ENCODE measurements at regions not wholly inside any gene's neighbourhood (a gene's known extent, or its start where the extent isn't known, plus 50 kb on each side); places are given as distances from the start of the nearest gene placed in this dataset.

- no peaks in the 10 kb centered on the region for H3K27me3 ChIP-seq (ENCODE audit: control insufficient read depth, insufficient read depth, low read length)
- ChIA-PET CTCF (interaction anchor here (0.6 kb wide), 1 partner anchor 63 kb away, joined by 3 read pairs; no protein-coding TSS in a partner anchor), POLR2A (no interaction called here)
- DNase-seq (ENCODE audit: low read depth, low spot score): no peak
- no peak for TF ChIP-seq CTCF (IDR thresholded peaks at IDR 0.05; ENCODE audit: low read depth, low read length)
- peaks cover 6% of the 10 kb centered on the region for H3K9me3 ChIP-seq (ENCODE audit: control insufficient read depth, insufficient read depth, low read length)
- no peak overlapping the region for H3K27ac ChIP-seq (ENCODE audit: low read depth, low read length)
- H3K4me3 ChIP-seq (ENCODE audit: low read depth, low read length): no peak overlapping the region
These were observed 352.3 kb upstream of the CDH7 start for GRCh38 chr18:65398347-65399075.

- Histone ChIP-seq H3K27ac (ENCODE audit: low read depth, low read length) (no peak overlapping the region), H3K27me3 (ENCODE audit: control insufficient read depth, insufficient read depth, low read length) (no peaks in the 10 kb centered on the region), H3K4me3 (ENCODE audit: low read depth, low read length) (no peak overlapping the region), H3K9me3 (ENCODE audit: control insufficient read depth, insufficient read depth, low read length) (peaks cover 11% of the 10 kb centered on the region; the same call in 1 of the 2 replicates)
- ChIA-PET POLR2A (no interaction called here), CTCF (no interaction called here)
- no peak for DNase-seq (ENCODE audit: low read depth, low spot score)
- TF ChIP-seq CTCF (IDR thresholded peaks at IDR 0.05; ENCODE audit: low read depth, low read length): no peak
These were observed 369.8 kb upstream of the CDH7 start for GRCh38 chr18:65380986-65381385.

- ChIA-PET POLR2A (no interaction called here), CTCF (no interaction called here)
- Histone ChIP-seq H3K4me3 (ENCODE audit: low read depth, low read length) (no peak overlapping the region), H3K9me3 (ENCODE audit: control insufficient read depth, insufficient read depth, low read length) (peaks cover 11% of the 10 kb centered on the region; the same call in 1 of the 2 replicates), H3K27ac (ENCODE audit: low read depth, low read length) (no peak overlapping the region), H3K27me3 (ENCODE audit: control insufficient read depth, insufficient read depth, low read length) (no peaks in the 10 kb centered on the region)
- DNase-seq (ENCODE audit: low read depth, low spot score): no peak
- no peak for TF ChIP-seq CTCF (IDR thresholded peaks at IDR 0.05; ENCODE audit: low read depth, low read length)
These were observed 370.2 kb upstream of the CDH7 start for GRCh38 chr18:65380571-65380970.

- no peak for DNase-seq (ENCODE audit: low read depth, low spot score)
- ChIA-PET CTCF (no interaction called here), POLR2A (no interaction called here)
- Histone ChIP-seq H3K27ac (ENCODE audit: low read depth, low read length) (no peak overlapping the region), H3K4me3 (ENCODE audit: low read depth, low read length) (no peak overlapping the region), H3K27me3 (ENCODE audit: control insufficient read depth, insufficient read depth, low read length) (no peaks in the 10 kb centered on the region), H3K9me3 (ENCODE audit: control insufficient read depth, insufficient read depth, low read length) (no peaks in the 10 kb centered on the region)
- TF ChIP-seq CTCF (IDR thresholded peaks at IDR 0.05; ENCODE audit: low read depth, low read length): no peak
These were observed 377.9 kb upstream of the CDH7 start for GRCh38 chr18:65372904-65373303.

DNA sequence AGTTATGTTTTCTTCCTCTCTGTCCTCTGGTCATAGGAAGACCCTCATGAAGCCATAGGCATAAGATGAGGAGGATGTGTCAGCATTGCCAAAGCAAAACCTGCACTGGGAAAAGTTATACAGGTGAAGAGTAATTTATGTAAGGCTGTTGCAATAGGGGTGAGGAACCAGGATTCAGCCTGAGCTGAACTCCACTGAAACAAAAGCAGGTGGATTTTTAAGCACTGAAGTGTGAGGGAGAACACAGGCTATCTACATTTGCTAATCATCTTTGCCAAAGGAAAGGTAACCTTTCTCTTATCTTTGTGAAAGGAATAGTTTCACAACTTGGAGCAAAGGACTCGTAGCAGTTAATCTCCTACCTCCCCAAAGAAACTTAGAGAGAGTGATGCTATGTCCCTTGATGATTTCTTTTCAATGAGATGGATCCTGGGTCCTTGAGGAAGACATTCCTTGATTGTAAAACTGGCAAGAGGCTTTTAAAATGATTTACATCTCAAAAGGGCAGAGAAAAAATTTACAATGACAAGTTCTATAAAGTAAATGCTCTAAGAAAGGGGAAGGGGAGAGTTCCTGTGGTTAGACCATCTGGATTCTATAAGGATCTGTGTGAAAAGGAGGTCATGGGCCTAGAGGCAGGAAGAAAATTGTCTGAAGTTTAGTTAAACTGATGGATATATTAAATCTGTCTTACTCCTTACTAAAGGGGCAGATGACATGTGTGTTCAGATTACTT is 385.4 kb upstream of the CDH7 start:
- DNase-seq (ENCODE audit: low read depth, low spot score): no peak
- CTCF ChIA-PET: no interaction called here

More for the DNA sequence above, 385.4 kb upstream of the CDH7 start:
- no peak for TF ChIP-seq CTCF (IDR thresholded peaks at IDR 0.05; ENCODE audit: low read depth, low read length)
- no peak overlapping the region for H3K27ac ChIP-seq (ENCODE audit: low read depth, low read length)
- POLR2A ChIA-PET: no interaction called here
- no peak overlapping the region for H3K4me3 ChIP-seq (ENCODE audit: low read depth, low read length)
- no peaks in the 10 kb centered on the region for H3K27me3 ChIP-seq (ENCODE audit: control insufficient read depth, insufficient read depth, low read length)
- H3K9me3 ChIP-seq (ENCODE audit: control insufficient read depth, insufficient read depth, low read length): peaks cover 10% of the 10 kb centered on the region; the same call in 1 of the 2 replicates
